ENCODE measurements at regions not wholly inside any gene's neighbourhood (a gene's known extent, or its start where the extent isn't known, plus 50 kb on each side); places are given as distances from the start of the nearest gene placed in this dataset.

GRCh38 chr5:164748861-164749260, 1243.4 kb downstream of the MAT2B start:
- TF ChIP-seq EZH2 (IDR thresholded peaks at IDR 0.05; ENCODE audit: borderline replicate concordance, insufficient read depth, low read depth, low read length, poor library complexity, severe bottlenecking), result no peak
- TF ChIP-seq, protein P1, sequence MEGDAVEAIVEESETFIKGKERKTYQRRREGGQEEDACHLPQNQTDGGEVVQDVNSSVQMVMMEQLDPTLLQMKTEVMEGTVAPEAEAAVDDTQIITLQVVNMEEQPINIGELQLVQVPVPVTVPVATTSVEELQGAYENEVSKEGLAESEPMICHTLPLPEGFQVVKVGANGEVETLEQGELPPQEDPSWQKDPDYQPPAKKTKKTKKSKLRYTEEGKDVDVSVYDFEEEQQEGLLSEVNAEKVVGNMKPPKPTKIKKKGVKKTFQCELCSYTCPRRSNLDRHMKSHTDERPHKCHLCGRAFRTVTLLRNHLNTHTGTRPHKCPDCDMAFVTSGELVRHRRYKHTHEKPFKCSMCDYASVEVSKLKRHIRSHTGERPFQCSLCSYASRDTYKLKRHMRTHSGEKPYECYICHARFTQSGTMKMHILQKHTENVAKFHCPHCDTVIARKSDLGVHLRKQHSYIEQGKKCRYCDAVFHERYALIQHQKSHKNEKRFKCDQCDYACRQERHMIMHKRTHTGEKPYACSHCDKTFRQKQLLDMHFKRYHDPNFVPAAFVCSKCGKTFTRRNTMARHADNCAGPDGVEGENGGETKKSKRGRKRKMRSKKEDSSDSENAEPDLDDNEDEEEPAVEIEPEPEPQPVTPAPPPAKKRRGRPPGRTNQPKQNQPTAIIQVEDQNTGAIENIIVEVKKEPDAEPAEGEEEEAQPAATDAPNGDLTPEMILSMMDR (IDR thresholded peaks at IDR 0.05), result no peak
